Stimulated activated CD8-positive, alpha-beta memory T cell treated with anti-CD3 and anti-CD28 coated beads, Interleukin-4, amount 100 ng/mL, for 48 hours (primary cell): ENCODE measurements at regions not wholly inside any gene's neighbourhood (a gene's known extent, or its start where the extent isn't known, plus 50 kb on each side); places are given as distances from the start of the nearest gene placed in this dataset.
"Not testable (repeated sequence)": the region's sequence is repeated elsewhere in the genome, so short reads cannot be mapped to it uniquely, and the experiment has no call there.

Source experiments
- DNase-seq: peaks from one replicate; pipeline ENCODE4 v3.0.0-alpha.2; 2020

DNA sequence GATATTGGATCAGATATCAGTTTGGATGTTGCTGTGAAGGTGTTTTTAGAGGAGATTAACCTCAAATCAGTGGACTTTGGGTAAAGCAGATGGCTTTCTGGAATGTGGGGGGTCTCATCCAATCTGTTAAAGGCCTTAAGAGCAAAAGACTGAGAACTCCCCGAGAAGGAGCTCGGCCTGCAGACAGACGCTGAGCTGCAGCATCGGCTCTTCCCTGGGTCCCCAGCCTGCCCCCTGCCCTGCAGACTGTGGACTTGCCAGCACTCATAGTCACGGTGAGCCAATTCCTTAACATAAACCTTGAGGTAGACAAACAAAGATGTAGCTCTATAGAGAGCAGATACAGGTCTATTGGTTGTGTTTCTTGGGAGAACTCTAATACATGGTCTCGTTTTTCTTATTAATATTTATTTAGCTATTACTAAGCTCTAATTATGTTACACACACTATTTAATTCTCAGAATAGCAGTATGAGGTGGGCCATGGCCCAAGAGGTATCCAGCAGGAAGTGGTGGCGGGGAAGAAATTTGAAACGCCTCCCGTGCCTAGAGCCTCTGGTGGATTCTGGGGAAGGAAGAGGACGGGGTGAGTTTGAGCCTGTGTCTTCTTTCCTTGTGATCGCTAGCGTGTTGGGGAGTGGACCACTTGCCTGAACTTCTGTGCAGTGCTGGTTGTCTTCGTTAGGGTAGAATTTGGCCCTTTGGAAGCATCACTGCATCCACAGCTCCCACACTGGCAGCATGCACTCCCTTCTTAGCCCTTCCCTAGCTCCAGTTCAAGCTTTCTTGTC, 305.3 kb downstream of the TEX29 start:
- no peak for DNase-seq

DNA sequence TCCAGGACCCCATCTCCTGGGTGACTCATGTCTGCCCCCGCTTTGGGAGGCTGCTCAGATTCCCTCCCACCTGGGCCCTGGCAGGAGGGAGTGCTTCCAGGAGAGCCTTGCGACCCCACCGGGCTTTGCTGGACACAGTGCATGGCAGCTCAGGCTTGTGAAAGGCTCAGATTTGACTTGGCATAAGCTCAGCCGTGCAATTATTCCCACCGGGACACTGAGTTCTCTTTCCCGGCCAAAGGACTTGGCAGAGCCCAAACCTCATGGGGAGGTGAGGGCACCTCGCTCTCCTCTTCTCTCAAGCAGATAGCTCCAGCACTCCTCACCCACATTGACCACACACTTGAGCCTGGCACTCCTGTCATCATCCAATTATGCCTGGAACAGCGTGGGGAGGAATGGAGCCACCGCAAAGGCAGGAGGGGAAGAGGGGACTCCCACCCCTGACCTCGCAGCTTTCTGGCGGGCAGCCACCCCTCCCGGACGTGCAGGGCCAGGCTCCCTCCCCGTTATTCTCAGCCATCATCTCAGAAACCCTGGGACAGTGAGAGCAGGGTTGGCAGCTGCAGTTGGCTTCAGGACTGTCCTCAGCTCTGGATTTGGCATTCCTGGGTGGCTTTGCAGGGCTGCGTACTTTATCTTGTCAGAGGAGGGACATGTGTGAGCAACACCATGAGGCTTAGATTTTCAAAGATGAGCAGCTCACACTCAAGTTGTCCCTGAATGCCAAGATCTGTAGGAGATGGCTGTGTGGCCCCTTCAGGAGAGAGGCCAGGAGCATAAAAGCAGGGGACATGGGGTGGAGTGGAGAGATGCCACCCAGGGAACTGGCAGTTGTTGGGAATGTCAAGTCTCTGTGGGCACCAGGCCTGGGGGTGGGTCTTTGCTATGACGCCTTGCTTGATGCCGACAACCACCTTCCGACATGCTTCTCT, 306.2 kb downstream of the TEX29 start:
- no peak for DNase-seq

DNA sequence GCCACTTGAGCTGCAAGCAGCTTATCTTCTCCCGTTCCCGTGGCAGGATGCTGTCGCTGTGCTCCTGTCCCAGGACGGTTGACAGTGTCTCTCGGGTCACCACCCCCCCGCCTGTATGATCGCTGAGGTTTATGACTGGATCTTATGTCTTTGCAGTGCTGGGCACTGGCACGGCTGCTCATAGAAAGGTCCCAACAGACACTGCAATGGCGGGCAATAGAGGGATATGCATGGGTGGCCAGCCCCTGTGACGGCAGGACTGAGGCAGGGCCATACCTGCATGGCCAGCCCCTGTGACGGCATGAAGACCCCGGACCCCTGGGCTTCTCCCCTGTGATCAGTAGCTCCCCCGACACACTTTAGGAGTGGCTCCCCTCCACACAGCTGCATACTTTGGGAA, 307.2 kb downstream of the TEX29 start:
- DNase-seq: no peak

DNA sequence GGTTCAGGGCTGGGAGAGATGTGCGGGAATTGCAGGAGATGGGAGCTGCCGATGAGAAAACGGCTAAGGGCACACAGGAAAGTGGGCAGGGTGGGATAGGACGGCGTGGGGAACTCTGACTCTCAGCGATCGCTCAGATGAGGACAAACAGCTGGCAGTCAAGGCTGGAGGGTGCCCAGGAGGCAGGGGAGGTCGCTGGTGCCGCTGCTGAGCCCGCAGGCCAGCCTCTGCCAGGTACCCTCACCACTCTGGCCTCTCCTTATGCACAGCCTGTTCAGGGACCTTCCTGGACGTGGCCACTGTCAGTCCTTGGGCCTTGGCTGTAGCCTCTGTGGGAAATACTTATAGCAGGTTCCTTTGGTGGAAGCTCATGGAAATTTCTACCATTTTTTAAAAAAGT, 308.6 kb downstream of the TEX29 start:
- no peak for DNase-seq

DNA sequence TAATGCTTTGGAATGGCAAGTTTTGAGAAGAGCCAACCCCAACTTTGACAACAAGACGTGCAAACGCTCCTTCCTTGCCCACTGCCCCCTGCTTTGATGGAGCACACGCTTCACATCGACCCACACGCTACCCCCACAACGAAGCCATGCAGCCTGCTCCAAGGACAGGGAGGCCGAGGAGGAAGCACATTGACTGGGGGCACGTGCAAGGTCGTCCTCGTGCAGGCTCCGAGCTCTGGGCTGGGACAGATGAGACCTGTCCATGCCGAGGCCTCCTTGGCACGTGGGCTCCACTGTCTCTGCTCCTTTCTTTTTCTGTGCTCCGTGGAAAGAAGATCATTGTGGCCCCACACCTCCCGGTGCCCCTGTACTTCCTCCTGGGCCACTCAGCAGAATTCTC, 309.0 kb downstream of the TEX29 start:
- DNase-seq: no peak

DNA sequence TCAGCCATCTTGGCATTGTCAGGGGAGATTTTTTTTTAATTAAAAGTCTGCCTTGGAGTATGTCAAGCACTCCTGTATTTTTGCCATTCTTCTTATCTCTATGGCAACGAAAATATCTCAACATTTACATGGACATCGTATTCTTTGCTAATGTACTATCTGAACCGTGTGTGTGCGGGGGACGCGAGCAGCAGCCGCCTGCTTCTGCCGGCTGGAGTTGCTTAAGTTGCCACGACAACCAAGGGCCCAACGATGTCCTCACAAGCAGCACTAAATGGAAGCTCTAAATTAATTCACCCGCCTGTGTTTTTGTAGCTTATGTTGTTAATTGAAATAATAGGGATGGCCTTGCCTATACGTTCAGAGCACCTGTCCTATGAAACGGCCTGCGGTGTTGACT, 309.5 kb downstream of the TEX29 start:
- no peak for DNase-seq

DNA sequence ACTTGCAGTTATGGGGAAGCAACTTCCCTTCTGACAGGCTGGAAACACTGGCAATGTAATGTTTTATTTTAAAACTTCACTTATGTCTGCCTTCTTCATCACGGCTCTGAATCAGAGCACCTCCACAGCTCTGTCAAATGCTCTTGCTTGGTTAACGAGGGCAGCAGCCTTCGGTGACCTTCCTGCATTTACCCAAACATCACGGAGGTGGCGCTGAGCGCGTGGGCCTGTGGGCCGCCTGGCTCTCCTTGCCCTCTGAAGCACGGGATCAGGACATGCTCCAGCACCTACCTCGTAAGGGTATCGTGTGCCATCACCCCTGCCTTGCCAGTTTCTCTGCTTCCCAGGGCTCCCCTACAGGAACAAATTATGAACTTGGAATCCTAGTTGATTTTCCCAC, 310.0 kb downstream of the TEX29 start:
- no peak for DNase-seq

DNA sequence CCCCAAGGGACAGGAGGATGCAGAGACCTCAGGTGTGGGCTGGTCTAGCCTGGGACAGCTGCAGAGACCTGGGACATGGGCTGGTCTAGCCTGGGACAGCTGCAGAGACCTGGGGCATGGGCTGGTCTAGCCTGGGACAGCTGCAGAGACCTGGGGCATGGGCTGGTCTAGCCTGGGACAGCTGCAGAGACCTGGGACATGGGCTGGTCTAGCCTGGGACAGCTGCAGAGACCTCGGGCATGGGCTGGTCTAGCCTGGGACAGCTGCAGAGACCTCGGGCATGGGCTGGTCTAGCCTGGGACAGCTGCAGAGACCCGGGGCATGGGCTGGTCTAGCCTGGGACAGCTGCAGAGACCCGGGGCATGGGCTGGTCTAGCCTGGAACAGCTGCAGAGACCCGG, 310.8 kb downstream of the TEX29 start:
- DNase-seq: not testable (repeated sequence)

DNA sequence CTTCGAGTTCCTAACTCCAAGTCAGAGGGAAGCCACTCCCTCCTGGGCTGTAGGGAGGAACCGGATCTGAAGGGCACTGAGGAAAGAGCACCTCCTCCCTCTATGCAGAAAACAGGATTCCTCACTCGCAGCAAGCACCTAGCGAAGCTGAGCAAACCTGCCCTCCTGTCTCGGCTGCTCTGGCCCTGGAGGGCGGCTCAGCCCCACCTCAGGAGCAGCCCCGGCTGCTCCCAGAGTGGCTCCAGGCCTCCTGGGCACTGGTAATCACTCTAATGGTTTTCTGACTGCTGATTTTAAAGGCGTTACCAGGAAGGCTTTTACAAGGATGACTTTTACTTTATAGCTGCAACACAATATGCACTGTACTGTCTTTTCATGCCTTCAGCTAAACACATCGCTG, 312.5 kb downstream of the TEX29 start:
- DNase-seq: no peak

DNA sequence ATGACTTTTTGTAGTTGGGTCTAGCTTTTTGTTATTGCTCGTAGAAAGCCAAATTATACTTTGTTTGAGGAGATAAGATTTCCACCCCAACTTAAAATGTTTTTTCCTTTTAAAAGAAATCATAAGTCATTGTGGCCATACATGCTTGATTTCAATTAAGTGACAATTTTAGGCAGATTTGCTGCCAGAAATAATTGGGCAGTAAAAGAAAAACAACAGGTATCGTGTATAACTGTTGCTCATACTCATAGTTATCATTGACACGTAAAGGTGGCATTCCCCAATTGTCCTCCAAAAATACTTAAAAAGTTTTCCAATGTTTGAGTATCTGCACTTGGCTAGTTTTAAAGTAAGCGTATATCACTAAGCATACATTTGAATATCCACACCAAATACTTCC, 313.0 kb downstream of the TEX29 start:
- no peak for DNase-seq

DNA sequence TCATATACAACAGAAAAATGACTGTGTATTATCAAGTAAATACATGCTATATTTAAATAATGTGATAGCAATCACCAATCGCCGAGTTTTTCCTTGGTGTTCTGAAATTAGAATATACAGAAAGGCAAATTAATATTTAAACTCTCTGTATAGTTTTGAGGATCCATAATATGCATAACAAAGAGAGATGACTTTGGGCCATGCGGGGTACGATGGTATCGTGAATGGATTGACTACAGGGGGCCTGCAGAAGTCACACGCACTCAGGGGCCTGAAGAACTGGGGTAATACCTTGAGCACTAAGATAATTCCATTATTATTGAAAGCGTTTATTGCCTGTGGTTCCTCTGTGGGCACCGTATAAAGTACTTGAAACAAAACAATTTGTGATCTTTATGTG, 314.0 kb downstream of the TEX29 start:
- no peak for DNase-seq

DNA sequence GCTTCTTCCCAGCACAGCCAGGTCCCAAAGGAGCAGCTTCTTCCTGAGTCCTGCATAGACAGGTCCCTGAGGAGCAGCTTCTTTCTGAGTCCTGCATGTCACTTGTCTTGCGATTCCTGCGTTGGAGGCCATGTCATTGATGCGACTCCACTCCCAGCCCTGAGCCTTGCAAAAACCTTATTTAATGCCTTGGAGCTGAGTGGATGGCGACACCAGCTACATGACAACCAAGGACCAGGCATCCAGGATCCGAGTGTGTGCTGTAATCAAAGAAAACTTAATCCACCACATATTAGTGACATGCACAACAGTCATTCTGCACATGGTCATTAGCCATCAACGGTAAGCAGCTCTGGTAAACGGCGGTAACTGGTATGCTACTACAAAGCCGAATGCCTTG, 315.8 kb downstream of the TEX29 start:
- no peak for DNase-seq

DNA sequence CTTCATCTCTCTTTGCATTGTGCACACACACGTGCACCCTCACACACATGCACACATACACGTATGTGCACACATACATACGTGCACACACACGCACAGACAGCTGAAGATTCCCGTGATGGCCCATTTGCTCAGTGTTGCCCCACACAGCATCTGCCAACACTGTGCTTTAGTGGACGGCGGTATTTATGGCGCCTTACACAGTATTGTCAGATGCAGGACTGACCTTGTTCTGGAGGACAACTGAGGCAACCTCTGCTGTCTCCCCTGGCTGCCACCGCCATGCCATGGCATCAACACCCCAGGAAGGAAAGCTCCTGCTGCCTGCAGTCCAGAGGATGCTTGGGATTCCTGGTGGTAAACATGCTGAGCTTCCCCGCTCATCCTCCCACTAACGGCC, 316.4 kb downstream of the TEX29 start:
- DNase-seq: no peak

DNA sequence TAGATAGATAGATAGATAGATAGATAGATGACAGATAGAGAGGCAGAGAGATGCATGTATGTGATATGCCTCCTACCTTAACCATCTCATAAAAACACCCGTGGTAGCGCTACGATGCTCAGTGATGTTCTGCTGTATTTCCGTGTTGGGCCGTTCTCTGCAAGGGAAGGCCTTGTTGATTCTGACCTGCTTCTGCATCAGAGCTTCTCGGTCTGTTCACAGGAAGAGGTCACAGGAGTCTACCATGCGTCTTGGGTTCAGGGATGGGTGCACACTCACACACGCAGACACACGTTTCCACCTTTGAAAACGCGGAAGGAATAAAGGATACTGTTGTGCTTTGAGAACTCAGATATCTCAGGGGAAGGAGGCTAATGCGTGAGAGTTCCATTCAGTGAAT, 316.9 kb downstream of the TEX29 start:
- DNase-seq: no peak

DNA sequence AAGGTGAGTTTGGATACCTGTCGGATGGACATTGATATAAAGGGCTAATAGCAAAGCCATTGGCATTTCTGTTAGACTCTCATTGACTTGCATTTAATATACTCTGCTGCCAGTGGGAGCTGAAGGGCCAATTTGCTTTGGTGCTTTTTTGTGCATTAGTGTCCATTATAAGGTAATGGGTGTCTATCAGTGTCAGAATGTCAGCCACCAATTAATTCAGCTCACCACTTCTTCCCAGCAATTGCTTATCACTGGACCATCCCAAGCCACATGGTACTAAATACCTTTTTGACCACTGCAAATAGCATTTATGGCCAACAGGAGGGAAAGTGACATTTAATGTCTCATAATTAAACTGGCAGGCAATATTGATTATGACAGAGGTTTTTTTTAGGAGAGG, 317.8 kb downstream of the TEX29 start:
- no peak for DNase-seq

DNA sequence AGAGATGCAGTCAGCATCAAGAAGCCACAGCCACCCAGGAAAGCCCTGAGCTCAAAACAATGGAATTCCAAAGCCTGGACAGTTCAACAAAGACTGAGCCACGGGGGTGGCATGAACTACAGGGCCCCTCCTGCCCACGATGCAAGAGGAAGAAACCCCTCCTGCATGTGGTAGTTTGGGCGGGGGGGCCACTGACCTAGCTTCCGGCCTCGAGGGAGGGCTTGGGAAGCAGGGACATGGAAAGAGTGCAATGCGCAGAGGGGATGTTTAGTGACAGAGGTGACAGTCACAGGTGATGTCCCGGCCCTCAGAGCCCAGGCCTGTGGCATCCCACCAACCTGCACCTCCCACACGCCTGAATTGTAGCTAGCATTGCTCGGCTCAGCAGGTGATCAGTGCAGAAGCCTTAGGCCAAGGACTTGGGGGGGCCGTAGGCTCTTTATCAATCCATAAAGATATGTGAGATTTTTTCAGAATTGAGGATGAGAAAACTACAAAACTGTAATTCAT, 318.8 kb downstream of the TEX29 start:
- no peak for DNase-seq

DNA sequence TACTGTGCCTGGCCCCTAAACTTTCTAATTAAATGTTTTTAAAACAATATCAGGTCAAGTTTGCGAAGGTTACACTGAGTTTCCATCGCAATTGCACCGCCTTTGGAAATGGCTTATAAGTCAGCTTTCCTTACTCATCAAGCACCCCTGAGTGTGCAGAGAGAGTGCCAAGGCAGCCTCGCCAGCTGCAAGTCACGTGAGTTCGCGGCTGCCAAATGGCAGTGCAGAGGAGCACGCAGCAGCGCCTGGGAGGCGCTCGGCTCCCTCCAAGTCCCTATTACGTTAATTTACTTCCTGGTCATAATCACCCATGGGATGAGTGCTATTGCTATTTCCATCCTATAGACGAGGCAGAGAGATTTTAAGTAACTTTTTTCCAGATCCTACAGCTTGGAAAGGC, 319.6 kb downstream of the TEX29 start:
- no peak for DNase-seq

DNA sequence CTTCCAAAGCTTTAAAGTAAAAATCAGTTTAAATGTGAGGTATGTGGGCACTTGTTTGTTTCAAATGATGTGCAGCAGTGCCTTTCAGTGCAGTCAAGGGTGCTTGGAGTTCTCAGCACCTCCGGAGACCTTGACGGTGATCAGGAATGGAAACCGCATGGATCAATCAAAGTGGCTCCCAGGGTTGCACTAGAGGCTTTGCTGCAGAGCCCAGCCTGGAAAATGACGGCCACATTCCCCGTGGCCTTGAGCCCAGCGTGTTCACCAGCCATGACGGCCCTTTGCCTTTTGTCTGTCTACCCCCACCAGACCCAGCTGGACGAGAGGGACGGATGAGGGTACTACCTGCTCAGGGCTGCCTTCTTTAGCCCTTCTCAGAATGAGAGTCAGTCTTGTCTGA, 320.0 kb downstream of the TEX29 start:
- no peak for DNase-seq

DNA sequence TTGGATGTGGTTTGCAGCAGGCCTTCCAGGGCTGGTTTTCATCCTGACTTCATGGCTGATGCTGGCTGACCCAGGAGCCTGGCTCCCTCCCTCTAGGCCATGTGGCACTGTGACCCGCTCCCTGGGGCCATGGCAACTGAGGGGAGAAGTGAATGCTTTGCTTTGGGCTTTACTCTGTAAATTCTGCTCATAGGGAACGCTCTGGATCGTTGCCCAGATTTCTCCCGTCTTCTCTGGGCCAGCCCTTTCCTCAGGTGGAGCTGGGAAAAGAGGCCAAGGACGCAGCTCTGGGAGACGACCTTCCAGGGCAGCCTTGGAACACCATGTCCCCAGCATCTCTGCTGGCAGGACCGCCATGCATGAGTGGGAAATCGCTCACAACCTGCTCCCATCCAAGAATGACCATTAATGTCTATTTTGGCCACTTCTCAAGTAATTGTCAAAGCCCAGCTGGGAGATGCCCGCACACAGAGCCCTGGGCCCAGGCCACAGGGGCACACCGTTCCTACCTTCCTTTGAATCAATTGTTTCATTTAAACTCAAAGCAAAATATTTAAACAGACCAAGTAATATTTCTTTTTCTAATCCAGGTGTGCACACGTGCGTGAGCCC, 321.8 kb downstream of the TEX29 start:
- no peak for DNase-seq

DNA sequence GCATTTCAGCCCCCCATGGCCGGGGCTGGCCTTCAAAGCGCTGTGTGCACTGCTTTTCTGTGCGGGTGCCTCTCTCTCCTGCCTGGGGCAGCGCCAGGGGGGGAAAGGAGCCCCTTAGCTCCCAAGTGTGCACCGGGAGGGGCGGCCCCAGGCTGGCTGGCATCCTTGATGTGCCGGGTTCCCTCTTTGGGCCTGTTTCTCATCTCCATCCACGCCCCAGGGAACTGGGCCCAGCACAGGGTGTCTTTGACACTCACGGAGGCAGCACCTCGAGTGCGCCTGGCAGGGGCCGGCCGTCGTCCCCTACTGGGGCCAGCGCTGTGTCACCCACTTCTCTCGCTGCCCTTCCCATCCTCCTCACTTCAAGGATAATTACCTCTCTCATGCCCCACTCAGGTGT, 324.3 kb downstream of the TEX29 start:
- no peak for DNase-seq

DNA sequence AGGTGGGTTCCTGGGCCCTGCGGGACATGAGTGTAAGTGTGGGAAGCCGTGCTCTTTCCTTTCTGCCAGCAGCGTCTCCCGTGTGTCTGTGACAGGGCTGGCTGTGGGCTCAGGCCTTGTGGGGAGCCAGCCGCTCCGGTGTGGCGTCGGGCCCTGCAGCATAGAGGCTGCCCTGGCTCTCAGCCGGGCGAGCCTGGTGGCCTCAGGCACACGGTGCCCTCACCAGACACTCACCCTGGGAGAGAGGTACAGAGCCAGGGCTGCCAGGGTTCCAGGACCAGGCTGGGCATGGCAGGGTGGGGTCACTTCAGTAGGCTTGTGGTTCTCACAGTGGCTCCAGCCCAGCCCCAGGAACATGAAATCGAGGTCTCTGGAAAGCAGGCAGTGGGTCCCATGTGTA, 324.8 kb downstream of the TEX29 start:
- DNase-seq: no peak

DNA sequence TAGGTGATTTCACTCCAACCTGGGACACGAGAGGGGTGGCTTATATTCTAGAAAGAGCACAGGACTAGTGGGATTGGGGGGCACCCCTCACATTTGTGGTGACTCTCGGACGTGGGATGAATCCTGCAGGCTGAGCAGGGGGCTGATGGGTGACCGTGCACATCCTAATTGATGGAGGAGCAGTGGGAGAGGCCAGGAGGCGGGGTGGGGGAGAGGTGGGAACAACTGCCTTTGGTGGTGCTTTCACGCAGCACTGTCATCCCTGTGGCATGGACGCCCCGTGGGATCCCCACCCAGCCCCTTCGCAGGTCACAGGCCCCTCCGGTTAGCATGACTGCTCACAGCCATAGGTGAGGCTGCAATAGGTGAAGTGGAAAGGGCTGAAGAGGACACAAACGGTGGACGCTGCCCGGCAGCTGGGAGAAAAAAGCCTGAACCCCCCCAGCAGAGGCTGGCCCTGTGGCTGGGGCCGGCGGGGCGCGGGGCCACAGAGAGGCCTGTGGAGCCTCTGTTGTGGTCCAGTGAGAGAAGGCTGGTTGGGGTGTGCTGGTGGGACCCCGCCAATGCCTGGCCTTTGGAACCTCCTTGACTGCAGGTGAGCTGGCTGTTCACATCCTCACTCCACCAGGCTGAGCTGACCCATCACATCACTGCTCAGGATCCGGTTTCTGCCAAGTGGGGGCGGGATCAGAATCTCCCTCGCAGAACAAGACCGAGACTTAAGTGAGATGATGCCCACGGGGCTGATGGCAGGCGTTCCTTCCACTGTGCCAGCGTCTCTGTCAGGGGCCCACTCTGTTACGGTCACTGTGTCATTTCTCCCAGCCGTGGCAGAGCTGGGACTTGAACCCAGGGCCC, 325.4 kb downstream of the TEX29 start:
- DNase-seq: no peak

DNA sequence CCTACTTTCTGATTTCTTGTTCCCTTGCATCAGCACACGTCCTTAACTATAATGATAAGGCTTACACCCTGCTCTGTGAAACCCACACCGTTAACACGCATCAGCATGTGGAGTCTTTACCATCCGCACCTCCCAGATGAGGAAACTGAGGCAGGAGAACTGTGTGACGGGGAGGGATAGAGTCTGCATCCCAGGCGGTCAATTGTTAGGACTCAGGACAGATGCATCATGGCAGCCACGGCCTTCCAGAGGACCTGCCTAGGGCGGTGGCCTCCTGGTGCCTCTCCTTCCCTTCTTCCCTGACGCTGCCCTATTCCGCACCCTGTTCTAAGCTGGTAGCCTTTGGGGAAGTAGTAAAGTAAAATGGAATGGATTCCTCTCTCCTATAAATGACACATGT, 326.0 kb downstream of the TEX29 start:
- DNase-seq: no peak
